K562 (cell line): ENCODE measurements at regions not wholly inside any gene's neighbourhood (a gene's known extent, or its start where the extent isn't known, plus 50 kb on each side); places are given as distances from the start of the nearest gene placed in this dataset.

Experiments
- ATAC-seq: fragments of 200-7000 bp; cut with Tn5 transposase; 3 replicates; pipeline ENCODE4 v1.9.1; 2020; ENCODE audit warnings: moderate library complexity
- BruUV-seq: library from RNA; stranded (reverse); fragments of 400-500 nt; replicated peaks from 2 replicates; lab custom pipeline; 2021; lab: Mats Ljungman, UMichigan
- CTCF ChIA-PET: fragments of 300-600 bp; formaldehyde crosslinking; extraction: SDS; loops from one replicate; lab custom pipeline; 2021; ENCODE audit warnings: low intra/inter-chr PET ratio; lab: Yijun Ruan, JAX
- POLR2A ChIA-PET: fragments of 300-600, 350-650 bp; sonication (Branson Sonifier 250); formaldehyde crosslinking; extraction: SDS; loops from one replicate; lab custom pipeline; 2021; ENCODE audit warnings: antibody characterized with exemption, inconsistent platforms; lab: Yijun Ruan, JAX
- DNase-seq, 4 experiments: peaks; one replicate each; pipeline versions ENCODE4 v3.0.0 to v3.0.0-alpha.2; 2011 to 2018; ENCODE audit warnings: low spot score in 3 of 4, mixed read lengths in 3 of 4; ENCODE audit errors: extremely low read depth in 1 of 4
- FAIRE-seq: peaks from 2 replicates; lab custom pipeline; 2011; peaks lifted over from hg19 to GRCh38; lab: Jason Lieb, UNC
- H2AFZ ChIP-seq: 2 replicates; pipeline ENCODE4 v1.6.0; 2011; ENCODE audit warnings: low read depth, low read length, control low read depth, inconsistent platforms
- H3K27ac ChIP-seq: fragments of 200-600 bp; 3 replicates; pipeline ENCODE4 v1.8.0; 2011; ENCODE audit warnings: low read depth, mild to moderate bottlenecking, control low read depth, inconsistent platforms, low read length, moderate library complexity, mixed read lengths; ENCODE audit errors: extremely low read depth
- H3K27me3 ChIP-seq, 2 experiments: fragments of 300-600 bp in 1 of 2; 2 replicates in 1 of 2; 3 replicates in 1 of 2; pipeline versions ENCODE4 v1.6.0 to v1.8.0; 2011; ENCODE audit warnings: inconsistent platforms in 2 of 2, low read length in 2 of 2, mild to moderate bottlenecking in 1 of 2, mixed read lengths in 1 of 2, moderate library complexity in 1 of 2; ENCODE audit not compliant: control insufficient read depth in 2 of 2, insufficient read depth in 2 of 2
- H3K36me3 ChIP-seq: fragments of 300-600 bp; 3 replicates; pipeline ENCODE4 v1.8.0; 2011; ENCODE audit warnings: mild to moderate bottlenecking, low read length, inconsistent platforms; ENCODE audit not compliant: control insufficient read depth, insufficient read depth
- H3K4me1 ChIP-seq, 2 experiments: fragments of 200-600 bp in 1 of 2; replicated peaks in 1 of 2; 2 replicates in 1 of 2; 3 replicates in 1 of 2; pipeline versions ENCODE4 v1.5.1 to v1.8.0; 2011; ENCODE audit warnings: inconsistent platforms in 2 of 2, low read length in 2 of 2, mild to moderate bottlenecking in 1 of 2, mixed read lengths in 1 of 2, moderate library complexity in 1 of 2; ENCODE audit not compliant: control insufficient read depth in 2 of 2, insufficient read depth in 2 of 2
- H3K4me2 ChIP-seq: 2 replicates; pipeline ENCODE4 v1.6.1; 2011; ENCODE audit warnings: low read length, control low read depth, inconsistent platforms, mixed read lengths; ENCODE audit not compliant: insufficient read depth
- H3K4me3 ChIP-seq: fragments of 200-600 bp; sonication (generic), shearing (Covaris generic); 2 replicates; pipeline ENCODE4 v1.5.1; 2016; ENCODE audit warnings: control low read depth, inconsistent platforms
- H3K79me2 ChIP-seq: fragments of 200-600 bp; 3 replicates; pipeline ENCODE4 v1.8.0; 2011; ENCODE audit warnings: low read length, inconsistent platforms; ENCODE audit not compliant: control insufficient read depth, insufficient read depth
- H3K9ac ChIP-seq, 2 experiments: 2 replicates each; pipeline versions ENCODE4 v1.6.0 to v1.6.1; 2011; ENCODE audit warnings: low read depth in 2 of 2, low read length in 2 of 2, control low read depth in 1 of 2, inconsistent platforms in 1 of 2, mild to moderate bottlenecking in 1 of 2, mixed read lengths in 1 of 2; ENCODE audit not compliant: insufficient read depth in 1 of 2
- H3K9me1 ChIP-seq: one replicate; pipeline ENCODE4 v1.6.0; 2011; ENCODE audit warnings: inconsistent platforms, mild to moderate bottlenecking, low read length, moderate library complexity; ENCODE audit not compliant: control insufficient read depth, insufficient read depth
- H3K9me3 ChIP-seq: replicated peaks from 2 replicates; pipeline ENCODE4 v1.5.1; 2011; ENCODE audit warnings: low read depth, low read length, inconsistent platforms; ENCODE audit not compliant: control insufficient read depth, insufficient read depth
- H4K20me1 ChIP-seq: replicated peaks from 2 replicates; pipeline ENCODE4 v1.6.1; 2011; ENCODE audit warnings: low read length, inconsistent platforms, mixed read lengths; ENCODE audit not compliant: control insufficient read depth, insufficient read depth
- CXXC5 ChIP-seq: fragments of 250-450 bp; sonication (Bioruptor Pico); IDR thresholded peaks from 2 replicates; pipeline ENCODE4 v1.8.0; 2022; ENCODE audit warnings: inconsistent platforms, mild to moderate bottlenecking, moderate library complexity
- E2F1 ChIP-seq: sonication (generic); formaldehyde crosslinking; IDR thresholded peaks from 2 replicates; pipeline ENCODE4 v1.8.1; 2023; ENCODE audit warnings: mild to moderate bottlenecking, missing genetic modification reagents, moderate library complexity
- ERF ChIP-seq: fragments of 450-650 bp; formaldehyde crosslinking; IDR thresholded peaks from 2 replicates; pipeline ENCODE4 v1.4.0; 2020; ENCODE audit warnings: mild to moderate bottlenecking, mixed read lengths
- KDM4B ChIP-seq, 2 experiments: fragments of 450-650 bp in 1 of 2; sonication (generic) in 1 of 2; IDR thresholded peaks; 2 replicates each; pipeline ENCODE4 v1.6.1; 2016 to 2017; ENCODE audit warnings: borderline replicate concordance in 2 of 2, antibody characterized with exemption in 1 of 2, low read depth in 1 of 2, mild to moderate bottlenecking in 1 of 2
- KHSRP ChIP-seq: fragments of 450-650 bp; IDR thresholded peaks from 2 replicates; pipeline ENCODE4 v1.6.1; 2017
- NCOA1 ChIP-seq: fragments of 450-650 bp; IDR thresholded peaks from 2 replicates; pipeline ENCODE4 v1.6.1; 2016; ENCODE audit warnings: low read depth
- SMARCA4 ChIP-seq: fragments of 450-650 bp; IDR thresholded peaks from 2 replicates; pipeline ENCODE4 v1.6.1; 2016
- ZBTB49 ChIP-seq: sonication (generic); formaldehyde crosslinking; IDR thresholded peaks from 2 replicates; pipeline ENCODE4 v1.8.0; 2022; ENCODE audit warnings: missing genetic modification reagents, mild to moderate bottlenecking, borderline replicate concordance
- ZNF121 ChIP-seq: sonication (generic); formaldehyde crosslinking; conservative IDR thresholded peaks from 2 replicates; pipeline ENCODE4 v1.8.0; 2022; ENCODE audit warnings: missing genetic modification reagents
- ZNF444 ChIP-seq: fragments of 250-450 bp; sonication (Bioruptor Pico); IDR thresholded peaks from 2 replicates; pipeline ENCODE4 v1.4.0; 2020; ENCODE audit warnings: mild to moderate bottlenecking, moderate library complexity
- ZNF592 ChIP-seq: fragments of 450-650 bp; IDR thresholded peaks from 2 replicates; pipeline ENCODE4 v1.6.1; 2017; ENCODE audit warnings: antibody characterized with exemption, mild to moderate bottlenecking
- ZNF778 ChIP-seq: fragments of 450-650 bp; formaldehyde crosslinking; IDR thresholded peaks from 2 replicates; pipeline ENCODE4 v1.4.0; 2020; ENCODE audit warnings: mild to moderate bottlenecking, moderate library complexity
- WGBS: fragments of 100-300 bp; shearing (Covaris generic); methylation state at CpG from one replicate; pipeline ENCODE4 v1.1.6; 2016; ENCODE audit warnings: low coverage, mixed read lengths; ENCODE audit not compliant: insufficient coverage; ENCODE audit errors: missing lambda C conversion rate; 5-methylcytosine and 5-hydroxymethylcytosine counted together
- in situ Hi-C: fragments of 300-500 bp; cut with MboI; formaldehyde crosslinking; loops from 4 replicates; pipeline ENCODE4 v1.15.0; 2018; ENCODE audit warnings: inconsistent platforms, mixed read lengths
- intact Hi-C: fragments of 100-400 bp; cut with micrococcal nuclease; formaldehyde crosslinking; loops from 2 replicates; pipeline ENCODE4 v1.14.2; 2022

GRCh38 chrX:120692319-120692718 is 62.5 kb upstream of the C1GALT1C1 start:
- BruUV-seq = no TSS peak
- Histone ChIP-seq H3K4me1 (no peaks in the 10 kb centered on the region), H3K79me2 (no peaks in the 10 kb centered on the region), H3K27ac (no peak overlapping the region), H2AFZ (no peak overlapping the region), H3K9me3 (no peaks in the 10 kb centered on the region), H3K36me3 (no peaks in the 10 kb centered on the region), H4K20me1 (no peaks in the 10 kb centered on the region), H3K4me3 (no peak overlapping the region), H3K4me2 (no peak overlapping the region), H3K9ac (no peak overlapping the region), H3K9me1 (no peaks in the 10 kb centered on the region), H3K27me3 (peaks cover 0 to 3% of the 10 kb centered on the region in 2 experiments; a peak in 3 of 5 replicates)
- ChIA-PET POLR2A (no interaction called here), CTCF (no interaction called here)
- ATAC-seq = no peak
- no peak for FAIRE-seq
- in situ Hi-C loops = no loop called here
- intact Hi-C loops = no loop called here
- DNase-seq = no peak
- 0% methylated on average over 2 of the region's 2 CpGs for WGBS
- TF ChIP-seq SMARCA4 (no peak), NCOA1 (no peak), ZNF444 (CRISPR knock-in tag) (no peak), CXXC5 (no peak), ERF (no peak), ZNF121 (CRISPR knock-in tag) (no peak), ZNF592 (no peak), KHSRP (no peak), ZNF778 (CRISPR knock-in tag) (no peak), KDM4B (IDR thresholded peaks at IDR 0.05; ENCODE audit: borderline replicate concordance in 2 of 2, low read depth in 1 of 2) (no peak), ZBTB49 (CRISPR knock-in tag) (no peak), E2F1 (CRISPR knock-in tag) (no peak)
